ENCODE measurements at regions not wholly inside any gene's neighbourhood (a gene's known extent, or its start where the extent isn't known, plus 50 kb on each side); places are given as distances from the start of the nearest gene placed in this dataset.
"Not testable (repeated sequence)": the region's sequence is repeated elsewhere in the genome, so short reads cannot be mapped to it uniquely, and the experiment has no call there.

DNA sequence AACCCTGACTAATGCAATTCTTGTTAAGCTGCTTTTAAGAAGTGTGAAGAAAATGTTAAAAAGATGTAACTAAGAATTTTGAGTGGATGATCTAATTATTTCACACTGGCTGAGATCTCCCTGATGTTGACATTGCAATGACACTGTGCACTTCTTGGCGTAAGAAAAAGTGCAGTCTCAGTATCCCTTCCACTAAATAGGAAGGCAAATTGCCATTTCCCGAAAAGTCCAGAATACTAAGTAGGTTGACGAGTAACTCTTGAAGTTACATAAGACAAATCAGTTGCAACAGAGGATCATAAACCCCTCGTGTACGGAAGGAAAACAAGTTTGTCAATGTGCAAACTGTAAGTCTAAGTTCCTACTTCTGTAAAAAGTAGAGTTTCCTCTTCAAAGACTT is 189.9 kb downstream of the LMLN start:
- not testable (repeated sequence) for DNase-seq

DNA sequence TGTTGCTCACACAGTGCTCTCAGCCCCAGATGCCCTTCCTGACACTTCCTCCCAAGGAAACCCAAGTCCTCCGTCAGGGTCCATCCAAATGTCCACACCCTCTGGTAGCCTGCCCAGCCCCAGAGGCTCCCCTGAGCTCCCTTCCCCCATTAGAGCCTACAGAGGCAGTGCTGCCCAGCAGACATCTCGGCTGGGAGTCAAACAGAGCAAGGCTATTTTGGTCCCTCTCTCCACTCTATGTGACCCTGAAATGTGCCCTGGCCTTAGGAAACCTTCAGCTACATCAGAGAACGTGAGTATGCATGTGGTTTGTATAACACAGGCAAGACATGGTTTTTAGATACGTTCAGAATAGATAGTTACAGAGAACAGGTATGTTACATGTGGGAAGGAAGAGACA is 191.8 kb downstream of the LMLN start:
- not testable (repeated sequence) for DNase-seq

GRCh38 chr3:198155771-198156170 is 195.8 kb downstream of the LMLN start:
- not testable (repeated sequence) for DNase-seq

DNA sequence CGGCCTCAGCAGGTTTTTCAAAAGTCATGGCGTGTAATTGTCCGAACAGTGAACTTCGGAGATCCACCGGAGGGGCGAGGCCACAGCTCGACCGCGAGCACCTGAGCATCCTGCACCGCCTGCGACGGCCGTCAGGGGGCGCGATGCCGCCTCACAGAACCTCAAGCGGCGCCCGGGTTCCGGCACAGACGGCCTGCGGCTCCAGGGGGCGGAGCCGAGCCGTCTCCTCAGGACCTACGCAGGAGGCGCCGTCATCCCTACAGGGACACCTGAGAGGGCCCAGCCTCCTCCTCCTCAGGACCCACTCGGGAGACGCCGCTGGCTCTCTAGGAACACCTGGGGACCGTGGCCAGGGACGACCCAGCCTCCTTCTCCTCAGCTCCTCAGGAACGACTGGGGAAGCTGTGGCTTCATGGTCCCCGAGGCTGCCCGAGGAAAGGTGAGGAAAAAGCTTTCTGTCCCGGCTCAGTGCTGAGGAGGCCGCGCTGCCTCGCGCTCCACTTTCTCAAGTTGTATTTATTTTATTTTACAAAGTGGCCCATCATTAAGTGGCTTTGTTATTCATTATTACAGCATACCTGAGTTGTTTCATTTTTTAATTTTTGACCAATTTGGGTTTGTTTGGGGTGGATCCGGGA is 197.3 kb downstream of the LMLN start:
- DNase-seq, result not testable (repeated sequence)

- DNase-seq, result not testable (repeated sequence)
Measured at GRCh38 chr3:198158007-198158406, 198.0 kb downstream of the LMLN start.

GRCh38 chr3:198167339-198168039 is 207.5 kb downstream of the LMLN start:
- peak; percentile 73 for DNase-seq

DNA sequence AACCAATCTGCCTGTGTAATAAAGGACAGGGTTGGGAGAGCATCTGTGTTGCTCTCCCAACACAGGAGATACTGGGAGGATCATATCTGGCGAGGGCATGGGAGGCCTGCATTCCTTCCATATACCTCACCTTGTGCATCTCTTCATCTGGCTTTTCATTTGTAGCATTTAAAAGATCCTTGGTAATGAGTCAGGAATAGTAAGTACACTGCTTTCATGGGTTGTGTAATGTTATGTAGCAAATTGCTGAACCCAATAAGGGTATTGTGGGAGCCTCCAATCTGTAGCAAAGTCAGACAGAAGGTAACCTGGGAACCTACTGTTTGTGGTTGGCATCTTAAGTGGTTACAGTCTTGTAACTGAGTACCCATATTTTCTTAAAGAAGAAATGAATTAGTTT is 210.8 kb downstream of the LMLN start:
- DNase-seq, result not testable (repeated sequence)

- not testable (repeated sequence) for DNase-seq
Measured at GRCh38 chr3:198173080-198173479, 213.1 kb downstream of the LMLN start.

DNA sequence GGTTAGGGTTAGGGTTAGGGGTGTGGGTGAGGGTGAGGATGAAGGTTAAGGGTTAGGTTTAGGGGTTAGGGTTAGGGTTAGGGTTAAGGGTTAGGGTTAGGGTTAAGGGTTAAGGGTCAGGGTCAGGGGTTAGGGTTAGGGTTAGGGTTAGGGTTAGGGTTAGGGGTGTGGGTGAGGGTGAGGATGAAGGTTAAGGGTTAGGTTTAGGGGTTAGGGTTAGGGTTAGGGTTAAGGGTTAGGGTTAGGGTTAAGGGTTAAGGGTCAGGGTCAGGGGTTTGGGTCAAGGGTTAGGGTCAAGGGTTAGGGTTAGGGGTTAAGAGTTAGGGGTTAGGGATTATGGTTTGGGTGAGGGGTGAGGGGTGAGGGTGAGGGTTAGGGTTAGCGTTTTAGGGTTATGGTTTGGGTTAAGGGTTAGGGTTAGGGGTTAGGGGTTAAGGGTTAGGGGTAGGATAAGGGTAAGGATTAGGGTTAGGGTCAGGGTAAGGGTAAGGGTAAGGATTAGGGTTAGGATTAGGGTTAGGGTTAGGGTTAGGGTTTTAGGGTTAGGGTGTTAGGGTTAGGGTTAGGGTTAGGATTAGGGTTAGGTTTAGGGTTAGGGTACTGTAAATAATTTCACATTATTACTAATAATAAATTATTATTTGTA is 214.0 kb downstream of the LMLN start:
- not testable (repeated sequence) for DNase-seq
